GM18909 (cell line): ENCODE measurements at regions not wholly inside any gene's neighbourhood (a gene's known extent, or its start where the extent isn't known, plus 50 kb on each side); places are given as distances from the start of the nearest gene placed in this dataset.

Source experiments
- ATAC-seq: cut with Tn5 transposase; IDR thresholded peaks from one replicate; pipeline ENCODE4 v1.9.1; 2021; ENCODE audit warnings: mild to moderate bottlenecking; ENCODE audit not compliant: unreplicated experiment, poor library complexity

- no peak for ATAC-seq
These were observed 208.4 kb upstream of the ZC3H12A start for GRCh38 chr1:37265786-37266667.

GRCh38 chr1:37267111-37267835, 207.1 kb upstream of the ZC3H12A start:
- no peak for ATAC-seq

- ATAC-seq, result no peak
These were observed 203.7 kb upstream of the ZC3H12A start for GRCh38 chr1:37270639-37271038.

- no peak for ATAC-seq
These were observed 201.8 kb upstream of the ZC3H12A start for GRCh38 chr1:37272626-37273025.

GRCh38 chr1:37274486-37274885, 199.9 kb upstream of the ZC3H12A start:
- no peak for ATAC-seq

GRCh38 chr1:37274938-37275631, 199.3 kb upstream of the ZC3H12A start:
- no peak for ATAC-seq

- no peak for ATAC-seq
These were observed 197.0 kb upstream of the ZC3H12A start for GRCh38 chr1:37277366-37277765.

- ATAC-seq, result no peak
These were observed 193.0 kb upstream of the ZC3H12A start for GRCh38 chr1:37281354-37281753.

GRCh38 chr1:37282764-37283163, 191.6 kb upstream of the ZC3H12A start:
- ATAC-seq, result no peak

GRCh38 chr1:37284053-37284452, 190.3 kb upstream of the ZC3H12A start:
- no peak for ATAC-seq

- no peak for ATAC-seq
These were observed 187.5 kb upstream of the ZC3H12A start for GRCh38 chr1:37286881-37287280.

- peak; percentile 96 for ATAC-seq
These were observed 185.5 kb upstream of the ZC3H12A start for GRCh38 chr1:37288900-37289299.

- no peak for ATAC-seq
These were observed 183.7 kb upstream of the ZC3H12A start for GRCh38 chr1:37290718-37291117.

- no peak for ATAC-seq
These were observed 181.6 kb upstream of the ZC3H12A start for GRCh38 chr1:37292789-37293188.

- no peak for ATAC-seq
These were observed 180.3 kb upstream of the ZC3H12A start for GRCh38 chr1:37294096-37294495.

- no peak for ATAC-seq
These were observed 179.9 kb upstream of the ZC3H12A start for GRCh38 chr1:37294529-37294928.

GRCh38 chr1:37298769-37299168, 175.6 kb upstream of the ZC3H12A start:
- ATAC-seq, result no peak

- no peak for ATAC-seq
These were observed 175.2 kb upstream of the ZC3H12A start for GRCh38 chr1:37299216-37299615.

GRCh38 chr1:37303884-37304574, 170.4 kb upstream of the ZC3H12A start:
- ATAC-seq, result no peak

- no peak for ATAC-seq
These were observed 169.3 kb upstream of the ZC3H12A start for GRCh38 chr1:37305108-37305507.
